Endothelial cell of umbilical vein (primary cell): ENCODE measurements at regions not wholly inside any gene's neighbourhood (a gene's known extent, or its start where the extent isn't known, plus 50 kb on each side); places are given as distances from the start of the nearest gene placed in this dataset.

Source experiments
- BruUV-seq: library from RNA; stranded (reverse); fragments of 400-500 nt; replicated peaks from 2 replicates; lab custom pipeline; 2021; lab: Mats Ljungman, UMichigan
- CTCF ChIA-PET: fragments of 300-600, 350-600 bp; sonication (Branson Sonifier 250); formaldehyde crosslinking; loops from one replicate; lab custom pipeline; 2021; ENCODE audit warnings: antibody characterized with exemption, inconsistent platforms; lab: Charles Lee
- POLR2A ChIA-PET: fragments of 300-600, 350-600 bp; sonication (Branson Sonifier 250); formaldehyde crosslinking; loops from one replicate; lab custom pipeline; 2021; ENCODE audit warnings: antibody characterized with exemption, inconsistent platforms; lab: Charles Lee
- DNase-seq: peaks from one replicate; pipeline ENCODE4 v3.0.0-alpha.2; 2011; ENCODE audit warnings: low read depth, low spot score
- FAIRE-seq: peaks from 2 replicates; lab custom pipeline; 2011; peaks lifted over from hg19 to GRCh38; lab: Jason Lieb, UNC
- H2AFZ ChIP-seq: 2 replicates; pipeline ENCODE4 v1.6.0; 2012; ENCODE audit warnings: low read depth, low read length, control low read depth, inconsistent platforms
- H3K27ac ChIP-seq: 2 replicates; pipeline ENCODE4 v1.5.1; 2011; ENCODE audit warnings: low read depth, mild to moderate bottlenecking, control low read depth, low read length, moderate library complexity; ENCODE audit not compliant: insufficient read depth
- H3K27me3 ChIP-seq, 2 experiments: 2 replicates each; pipeline versions ENCODE4 v1.6.0 to v1.6.1; 2011; ENCODE audit warnings: low read length in 2 of 2, mixed read lengths in 1 of 2; ENCODE audit not compliant: control insufficient read depth in 2 of 2, insufficient read depth in 2 of 2
- H3K36me3 ChIP-seq, 2 experiments: 2 replicates in 1 of 2; 3 replicates in 1 of 2; pipeline ENCODE4 v1.5.1; 2011; ENCODE audit warnings: low read length in 2 of 2, mild to moderate bottlenecking in 1 of 2, moderate library complexity in 1 of 2; ENCODE audit not compliant: control insufficient read depth in 2 of 2, insufficient read depth in 2 of 2; ENCODE audit errors: extremely low read depth in 1 of 2
- H3K4me1 ChIP-seq: 3 replicates; pipeline ENCODE4 v1.5.1; 2011; ENCODE audit warnings: mild to moderate bottlenecking, low read length; ENCODE audit not compliant: control insufficient read depth, insufficient read depth; ENCODE audit errors: extremely low read depth
- H3K4me2 ChIP-seq: 2 replicates; pipeline ENCODE4 v1.6.1; 2011; ENCODE audit warnings: low read length, control low read depth, mixed read lengths; ENCODE audit not compliant: insufficient read depth
- H3K4me3 ChIP-seq, 3 experiments: fragments of 200-600 bp in 1 of 3; sonication (generic), shearing (Covaris generic) in 1 of 3; replicated peaks in 1 of 3; 2 replicates each; pipeline ENCODE4 v1.5.1; 2011 to 2016; ENCODE audit warnings: control low read depth in 3 of 3, low read length in 3 of 3, mild to moderate bottlenecking in 2 of 3, inconsistent platforms in 1 of 3, low read depth in 1 of 3, moderate library complexity in 1 of 3; ENCODE audit not compliant: insufficient read depth in 1 of 3
- H3K79me2 ChIP-seq: 2 replicates; pipeline ENCODE4 v1.6.0; 2012; ENCODE audit warnings: low read length, inconsistent platforms; ENCODE audit not compliant: control insufficient read depth, insufficient read depth
- H3K9ac ChIP-seq: replicated peaks from 2 replicates; pipeline ENCODE3; 2011; ENCODE audit warnings: low read length, control low read depth; ENCODE audit not compliant: insufficient read depth; ENCODE audit errors: extremely low read depth
- H3K9me1 ChIP-seq: replicated peaks from 3 replicates; pipeline ENCODE4 v1.6.0; 2011; ENCODE audit warnings: mild to moderate bottlenecking, low read length; ENCODE audit not compliant: control insufficient read depth, insufficient read depth; ENCODE audit errors: extremely low read depth
- H3K9me3 ChIP-seq: replicated peaks from 2 replicates; pipeline ENCODE4 v1.5.1; 2012; ENCODE audit warnings: low read length, inconsistent platforms; ENCODE audit not compliant: control insufficient read depth, insufficient read depth
- H4K20me1 ChIP-seq: replicated peaks from 2 replicates; pipeline ENCODE3; 2011; ENCODE audit warnings: mild to moderate bottlenecking, low read length; ENCODE audit not compliant: control insufficient read depth, insufficient read depth; ENCODE audit errors: extremely low read depth
- CTCF ChIP-seq, 2 donors: IDR thresholded peaks; 1 replicate in 1 of 2; 2 replicates in 1 of 2; pipeline ENCODE4 v1.5.1; 2011; ENCODE audit warnings: low read length in 2 of 2, mild to moderate bottlenecking in 2 of 2, moderate library complexity in 2 of 2, control low read depth in 1 of 2, inconsistent platforms in 1 of 2, low read depth in 1 of 2; ENCODE audit not compliant: insufficient read depth in 1 of 2; ENCODE audit errors: extremely low read depth in 1 of 2
- EZH2 ChIP-seq: IDR thresholded peaks from 2 replicates; pipeline ENCODE4 v1.6.1; 2012; ENCODE audit warnings: borderline replicate concordance, low read depth, mild to moderate bottlenecking, moderate library complexity, low read length, inconsistent platforms; ENCODE audit not compliant: severe bottlenecking
- FOS ChIP-seq: IDR thresholded peaks from 2 replicates; pipeline ENCODE4 v1.6.1; 2011; ENCODE audit warnings: mild to moderate bottlenecking, low read length, moderate library complexity, borderline replicate concordance; ENCODE audit not compliant: insufficient read depth
- GATA2 ChIP-seq: IDR thresholded peaks from 2 replicates; pipeline ENCODE4 v1.7.0; 2011; ENCODE audit warnings: low read depth, mild to moderate bottlenecking, moderate library complexity, mixed read lengths, low read length; ENCODE audit not compliant: insufficient read length, insufficient read depth
- JUN ChIP-seq: IDR thresholded peaks from 2 replicates; pipeline ENCODE4 v1.6.1; 2011; ENCODE audit warnings: borderline replicate concordance, low read depth; ENCODE audit not compliant: insufficient read length, insufficient read depth
- MAX ChIP-seq: IDR thresholded peaks from 2 replicates; pipeline ENCODE4 v1.6.1; 2011; ENCODE audit not compliant: insufficient read depth, insufficient read length
- MYC ChIP-seq: IDR thresholded peaks from one replicate; pipeline ENCODE4 v1.6.1; 2011; ENCODE audit warnings: mild to moderate bottlenecking, low read depth, low read length
- POLR2A ChIP-seq: IDR thresholded peaks from 2 replicates; pipeline ENCODE4 v1.6.1; 2012; ENCODE audit warnings: low read depth, mild to moderate bottlenecking, control low read depth, low read length
- POLR2AphosphoS5 ChIP-seq: IDR thresholded peaks from 2 replicates; pipeline ENCODE4 v1.6.1; 2012; ENCODE audit warnings: low read depth, mild to moderate bottlenecking, control low read depth, low read length, moderate library complexity; ENCODE audit not compliant: insufficient read depth
- dilution Hi-C: fragments of 300-500 bp; cut with MboI; formaldehyde crosslinking; loops from one replicate; pipeline ENCODE4 v1.15.0; 2019; ENCODE audit warnings: low sequenced_read_pairs; ENCODE audit not compliant: extremely low pct_ligation_motif_present
- intact Hi-C: fragments of 100-400 bp; cut with micrococcal nuclease; formaldehyde crosslinking; loops from one replicate; pipeline ENCODE4 v1.10.0; 2022

GRCh38 chr20:6480328-6481200 is 286.9 kb upstream of the BMP2 start:
- POLR2A ChIA-PET: no interaction called here
- DNase-seq (no peak), FAIRE-seq (no peak)
- Histone ChIP-seq H2AFZ (no peak overlapping the region), H3K27me3 (no peaks in the 10 kb centered on the region), H4K20me1 (no peaks in the 10 kb centered on the region), H3K9me3 (no peaks in the 10 kb centered on the region), H3K4me1 (no peaks in the 10 kb centered on the region), H3K4me3 (no peak overlapping the region), H3K4me2 (no peak overlapping the region), H3K9me1 (no peaks in the 10 kb centered on the region), H3K79me2 (no peaks in the 10 kb centered on the region), H3K9ac (no peak overlapping the region), H3K36me3 (no peaks in the 10 kb centered on the region), H3K27ac (no peak overlapping the region)
- TF ChIP-seq EZH2 (no peak), FOS (no peak), CTCF (IDR thresholded peaks at IDR 0.05; ENCODE audit: extremely low read depth in 1 of 2, insufficient read depth in 1 of 2, low read depth in 1 of 2, low read length in 2 of 2) (no peak)
- dilution Hi-C loops (no loop called here), intact Hi-C loops (no loop called here)
- no TSS peak for BruUV-seq
- CTCF ChIA-PET: interaction anchor here (1.0 kb wide), 1 partner anchor 35 kb away, joined by 3 read pairs; no protein-coding TSS in a partner anchor

DNA sequence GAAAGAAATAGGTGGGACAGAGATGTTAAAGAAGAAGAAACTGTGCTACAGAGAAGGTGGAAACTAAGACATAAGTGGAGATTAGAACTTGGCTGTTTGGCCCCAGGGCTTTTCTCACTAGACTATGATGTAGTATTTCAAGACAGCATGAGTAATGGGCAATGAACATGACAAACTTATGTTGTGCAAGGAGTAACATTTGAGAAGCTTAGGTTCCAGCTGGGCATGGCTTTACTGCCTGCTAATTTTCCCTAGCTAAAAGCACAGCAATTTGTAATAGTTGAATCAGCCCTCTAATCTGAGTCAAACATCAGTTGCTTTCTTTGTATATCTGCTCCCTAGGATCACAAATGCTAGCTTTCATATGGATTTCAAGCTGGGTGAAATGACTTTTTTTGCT is 294.3 kb upstream of the BMP2 start:
- no peak overlapping the region for H3K4me3 ChIP-seq
- no peaks in the 10 kb centered on the region for H3K79me2 ChIP-seq
- no peaks in the 10 kb centered on the region for H3K9me1 ChIP-seq
- H3K4me1 ChIP-seq: peaks cover 11% of the 10 kb centered on the region
- CTCF ChIA-PET: interaction anchor here (1.0 to 1.7 kb wide), 5 partner anchors 9 to 110 kb away, joined by 3 to 5 read pairs (median 4); no protein-coding TSS in a partner anchor
- intact Hi-C loops: no loop called here
- no peak overlapping the region for H3K9ac ChIP-seq
- no peaks in the 10 kb centered on the region for H3K9me3 ChIP-seq
- H3K27me3 ChIP-seq: no peaks in the 10 kb centered on the region
- DNase-seq: no peak
- no peak overlapping the region for H2AFZ ChIP-seq
- no peak for FAIRE-seq
- H3K36me3 ChIP-seq: no peaks in the 10 kb centered on the region
- H3K4me2 ChIP-seq: no peak overlapping the region
- H3K27ac ChIP-seq: no peak overlapping the region
- dilution Hi-C loops: no loop called here
- no TSS peak for BruUV-seq
- POLR2A ChIA-PET: no interaction called here
- H4K20me1 ChIP-seq: no peaks in the 10 kb centered on the region
- TF ChIP-seq GATA2 (no peak), MAX (no peak), MYC (no peak), CTCF (IDR thresholded peaks at IDR 0.05; ENCODE audit: extremely low read depth in 1 of 2, insufficient read depth in 1 of 2, low read depth in 1 of 2, low read length in 2 of 2) (no peak), EZH2 (no peak), POLR2AphosphoS5 (no peak), FOS (no peak), POLR2A (no peak), JUN (no peak)
